Body of pancreas (tissue), 4 donors: ENCODE measurements at regions not wholly inside any gene's neighbourhood (a gene's known extent, or its start where the extent isn't known, plus 50 kb on each side); places are given as distances from the start of the nearest gene placed in this dataset.

Experiments
- CTCF ChIP-seq, 7 experiments: fragments of 450-650 bp in 4 of 7; fragments of 200-600 bp in 3 of 7; sonication (generic) in 3 of 7; IDR thresholded peaks; one replicate each; pipeline ENCODE4 v1.5.1; 2016 to 2019; ENCODE audit warnings: antibody characterized with exemption in 7 of 7
- POLR2A ChIP-seq, 3 donors: fragments of 450-650 bp; IDR thresholded peaks; one replicate each; pipeline ENCODE4 v1.6.1; 2016; ENCODE audit warnings: antibody characterized with exemption in 3 of 3, mild to moderate bottlenecking in 2 of 3

- TF ChIP-seq CTCF (IDR thresholded peaks at IDR 0.05) (no peak), POLR2A (IDR thresholded peaks at IDR 0.05) (no peak)
These were observed 267.8 kb downstream of the C1orf94 start for GRCh38 chr1:34444516-34444915.
